ENCODE measurements at regions not wholly inside any gene's neighbourhood (a gene's known extent, or its start where the extent isn't known, plus 50 kb on each side); places are given as distances from the start of the nearest gene placed in this dataset.

DNA sequence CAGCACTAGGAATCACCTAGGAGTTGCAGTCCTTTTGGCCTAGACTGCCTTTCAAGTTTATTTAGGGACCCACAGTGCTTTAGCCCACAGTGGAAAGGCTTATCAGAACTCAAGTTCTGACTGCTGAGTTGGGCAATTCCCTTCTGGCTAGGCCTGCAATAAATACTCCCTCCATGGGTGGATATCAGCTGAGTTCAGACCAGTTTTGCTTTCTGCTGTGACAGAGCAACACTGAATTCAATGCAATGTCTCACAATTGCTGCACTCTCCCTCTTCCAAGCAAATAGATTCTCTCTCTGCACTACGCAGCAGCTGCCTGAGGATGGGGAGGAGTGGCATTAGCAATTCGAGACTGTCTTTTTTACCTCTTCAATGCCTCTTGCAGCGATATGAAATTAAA lies 1153.3 kb downstream of the SORCS1 start:
- TF ChIP-seq CTCF (IDR thresholded peaks at IDR 0.05), result no peak
- no peak for TF ChIP-seq POLR2A (IDR thresholded peaks at IDR 0.05)

Measured in adrenal gland (tissue), 5 donors.